B cell (primary cell): ENCODE measurements at regions not wholly inside any gene's neighbourhood (a gene's known extent, or its start where the extent isn't known, plus 50 kb on each side); places are given as distances from the start of the nearest gene placed in this dataset.

Source experiments
- CTCF ChIP-seq: fragments of 200-600 bp; IDR thresholded peaks from one replicate; pipeline ENCODE4 v1.8.0; 2022; ENCODE audit warnings: antibody characterized with exemption, mild to moderate bottlenecking
- EZH2 ChIP-seq: IDR thresholded peaks from 2 replicates; pipeline ENCODE4 v1.6.1; 2012; ENCODE audit warnings: borderline replicate concordance, low read depth, mild to moderate bottlenecking, moderate library complexity, low read length; ENCODE audit not compliant: insufficient read depth, poor library complexity, severe bottlenecking

DNA sequence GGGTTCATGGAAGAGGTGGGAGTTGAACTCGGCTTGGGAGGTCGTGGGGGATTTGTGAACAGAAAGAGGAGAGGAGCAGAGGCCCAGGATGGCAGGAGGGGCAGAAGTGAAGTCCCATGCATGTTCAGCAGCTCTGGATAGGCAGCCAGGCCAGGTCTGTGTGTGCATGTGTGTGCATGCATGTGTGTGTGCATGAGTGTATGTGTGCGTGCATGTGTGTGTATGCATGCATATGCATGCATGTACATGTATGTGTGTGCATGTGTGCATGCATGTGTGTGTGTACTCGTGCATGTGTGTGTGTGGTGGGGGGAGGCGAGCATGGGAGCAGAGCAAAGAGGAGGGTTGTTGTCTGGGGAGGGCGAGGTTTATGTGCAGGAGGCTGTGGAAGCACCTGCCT is 178.4 kb downstream of the RPLP1 start:
- no peak for TF ChIP-seq CTCF
- no peak for TF ChIP-seq EZH2
